ENCODE measurements at regions not wholly inside any gene's neighbourhood (a gene's known extent, or its start where the extent isn't known, plus 50 kb on each side); places are given as distances from the start of the nearest gene placed in this dataset.

DNA sequence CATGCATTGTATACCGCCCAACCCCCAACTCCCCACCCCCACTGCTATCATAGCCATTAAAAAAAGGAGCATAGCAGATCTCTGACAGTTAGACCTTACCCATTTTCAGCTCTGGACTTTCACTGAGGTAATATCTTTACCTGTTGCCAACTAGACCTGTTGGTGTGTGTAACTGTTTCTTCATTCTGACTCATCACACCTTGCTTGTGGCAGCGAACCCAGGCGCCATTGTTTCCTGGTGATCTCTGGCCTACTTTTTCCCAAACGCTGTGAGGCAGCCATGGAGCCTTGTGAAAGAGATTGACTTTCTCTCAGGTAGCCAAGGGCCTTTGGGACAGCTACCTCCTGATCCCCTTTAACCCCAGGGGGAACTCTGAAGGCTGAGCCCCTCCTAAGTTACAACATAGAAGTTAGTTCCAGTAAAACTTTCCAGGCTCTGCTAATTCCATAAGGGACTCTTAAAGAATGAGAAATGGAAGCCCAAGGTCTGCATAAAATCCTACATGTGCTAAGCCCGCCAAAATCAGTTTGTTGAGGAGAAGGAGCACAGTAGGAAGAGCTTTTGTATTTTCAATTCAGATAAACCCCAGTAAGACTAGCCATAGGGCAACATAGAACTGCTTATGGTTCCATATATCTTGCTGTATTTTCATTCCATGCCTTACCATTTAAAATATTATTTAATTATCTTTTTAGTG lies 196.1 kb upstream of the CAMK1G start:
- TF ChIP-seq EZH2phosphoT487 (IDR thresholded peaks at IDR 0.05; ENCODE audit: borderline replicate concordance, low read depth, low read length), result no peak
- TF ChIP-seq, protein P1, sequence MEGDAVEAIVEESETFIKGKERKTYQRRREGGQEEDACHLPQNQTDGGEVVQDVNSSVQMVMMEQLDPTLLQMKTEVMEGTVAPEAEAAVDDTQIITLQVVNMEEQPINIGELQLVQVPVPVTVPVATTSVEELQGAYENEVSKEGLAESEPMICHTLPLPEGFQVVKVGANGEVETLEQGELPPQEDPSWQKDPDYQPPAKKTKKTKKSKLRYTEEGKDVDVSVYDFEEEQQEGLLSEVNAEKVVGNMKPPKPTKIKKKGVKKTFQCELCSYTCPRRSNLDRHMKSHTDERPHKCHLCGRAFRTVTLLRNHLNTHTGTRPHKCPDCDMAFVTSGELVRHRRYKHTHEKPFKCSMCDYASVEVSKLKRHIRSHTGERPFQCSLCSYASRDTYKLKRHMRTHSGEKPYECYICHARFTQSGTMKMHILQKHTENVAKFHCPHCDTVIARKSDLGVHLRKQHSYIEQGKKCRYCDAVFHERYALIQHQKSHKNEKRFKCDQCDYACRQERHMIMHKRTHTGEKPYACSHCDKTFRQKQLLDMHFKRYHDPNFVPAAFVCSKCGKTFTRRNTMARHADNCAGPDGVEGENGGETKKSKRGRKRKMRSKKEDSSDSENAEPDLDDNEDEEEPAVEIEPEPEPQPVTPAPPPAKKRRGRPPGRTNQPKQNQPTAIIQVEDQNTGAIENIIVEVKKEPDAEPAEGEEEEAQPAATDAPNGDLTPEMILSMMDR (conservative IDR thresholded peaks at IDR 0.05; ENCODE audit: low read length), result no peak
